ENCODE measurements at regions not wholly inside any gene's neighbourhood (a gene's known extent, or its start where the extent isn't known, plus 50 kb on each side); places are given as distances from the start of the nearest gene placed in this dataset.

- DNase-seq: no peak
- H3K4me1 ChIP-seq (ENCODE audit: control extremely low read depth in 1 of 4, control insufficient read depth in 4 of 4, insufficient read depth in 4 of 4, low read length in 3 of 4): no peaks in the 10 kb centered on the region
- no peaks in the 10 kb centered on the region for H3K27me3 ChIP-seq (replicated peaks in 2 of 5; ENCODE audit: control insufficient read depth in 4 of 5, insufficient read depth in 5 of 5, low read length in 4 of 5)
- POLR2A ChIA-PET: no interaction called here
- H3K4me3 ChIP-seq (ENCODE audit: control insufficient read depth in 1 of 7, extremely low read depth in 1 of 7, insufficient read depth in 4 of 7, low read depth in 2 of 7, low read length in 6 of 7): no peak overlapping the region
- no peak overlapping the region for H3K27ac ChIP-seq (ENCODE audit: insufficient read depth in 1 of 2, low read depth in 1 of 2, low read length in 2 of 2, poor library complexity in 1 of 2, severe bottlenecking in 2 of 2)
- CTCF ChIA-PET: no interaction called here
- WGBS (ENCODE audit: insufficient coverage): no CpG with 5 or more reads among the region's 1 CpG
- H3K9me3 ChIP-seq (ENCODE audit: control extremely low read depth in 1 of 5, control insufficient read depth in 4 of 5, insufficient read depth in 2 of 5, low read depth in 1 of 5, low read length in 4 of 5): no peaks in the 10 kb centered on the region
- H3K36me3 ChIP-seq (ENCODE audit: control insufficient read depth in 4 of 4, insufficient read depth in 4 of 4, low read length in 3 of 4): no peaks in the 10 kb centered on the region
These were observed 366.3 kb downstream of the TBX15 start for GRCh38 chr1:118621839-118622238.

DNA sequence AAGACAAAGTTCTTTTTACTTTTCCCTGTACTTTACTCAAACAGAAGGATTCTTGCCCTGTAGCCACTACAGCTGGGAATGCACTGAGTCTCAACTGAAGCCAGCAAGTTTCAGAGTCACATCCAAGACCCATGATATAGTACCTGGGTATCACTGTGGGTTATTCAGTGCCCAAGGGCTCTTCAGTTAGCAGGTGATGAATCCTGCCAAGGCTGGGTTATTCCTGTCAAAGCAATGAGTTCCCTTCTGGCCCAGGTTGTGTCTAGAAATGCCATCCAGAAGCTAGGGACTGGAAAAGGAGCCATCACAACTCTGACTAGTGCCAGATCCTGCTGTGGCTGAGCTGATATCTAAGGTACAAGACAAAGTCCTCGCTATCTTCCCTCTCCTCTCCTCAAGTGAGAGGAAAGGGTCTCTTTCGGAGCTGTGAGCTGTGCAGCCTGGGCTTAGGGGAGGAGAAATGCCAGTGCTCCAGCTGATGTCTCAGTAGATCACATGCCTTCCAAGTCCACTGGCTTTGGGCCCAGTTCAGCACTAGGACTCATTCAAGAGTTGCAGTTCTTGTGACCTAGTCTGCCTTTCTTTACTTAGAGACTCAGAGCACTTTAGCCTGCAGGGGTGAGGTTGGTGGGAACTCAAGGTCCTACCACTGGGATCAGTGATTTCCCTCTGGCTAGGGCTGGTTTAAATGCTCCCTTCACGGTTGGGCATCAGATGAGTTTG lies 369.4 kb downstream of the TBX15 start:
- no peaks in the 10 kb centered on the region for H3K27me3 ChIP-seq (replicated peaks in 2 of 5; ENCODE audit: control insufficient read depth in 4 of 5, insufficient read depth in 5 of 5, low read length in 4 of 5)
- H3K4me1 ChIP-seq (ENCODE audit: control extremely low read depth in 1 of 4, control insufficient read depth in 4 of 4, insufficient read depth in 4 of 4, low read length in 3 of 4): no peaks in the 10 kb centered on the region
- no peak overlapping the region for H3K27ac ChIP-seq (ENCODE audit: insufficient read depth in 1 of 2, low read depth in 1 of 2, low read length in 2 of 2, poor library complexity in 1 of 2, severe bottlenecking in 2 of 2)
- CTCF ChIA-PET: no interaction called here
- peaks cover 0 to under 1% (median 0%) of the 10 kb centered on the region in 5 experiments for H3K9me3 ChIP-seq (ENCODE audit: control extremely low read depth in 1 of 5, control insufficient read depth in 4 of 5, insufficient read depth in 2 of 5, low read depth in 1 of 5, low read length in 4 of 5)
- POLR2A ChIA-PET: no interaction called here
- H3K36me3 ChIP-seq (ENCODE audit: control insufficient read depth in 4 of 4, insufficient read depth in 4 of 4, low read length in 3 of 4): no peaks in the 10 kb centered on the region
- 79% methylated on average over 2 of the region's 3 CpGs for WGBS (ENCODE audit: insufficient coverage)
- H3K4me3 ChIP-seq (ENCODE audit: control insufficient read depth in 1 of 7, extremely low read depth in 1 of 7, insufficient read depth in 4 of 7, low read depth in 2 of 7, low read length in 6 of 7): no peak overlapping the region
- no peak for DNase-seq

GRCh38 chr1:118617916-118618315 lies 370.2 kb downstream of the TBX15 start:
- H3K9me3 ChIP-seq (ENCODE audit: control extremely low read depth in 1 of 5, control insufficient read depth in 4 of 5, insufficient read depth in 2 of 5, low read depth in 1 of 5, low read length in 4 of 5): peaks cover 0 to 4% (median 0%) of the 10 kb centered on the region in 5 experiments
- no peak for DNase-seq
- H3K4me3 ChIP-seq (ENCODE audit: control insufficient read depth in 1 of 7, extremely low read depth in 1 of 7, insufficient read depth in 4 of 7, low read depth in 2 of 7, low read length in 6 of 7): no peak overlapping the region
- H3K36me3 ChIP-seq (ENCODE audit: control insufficient read depth in 4 of 4, insufficient read depth in 4 of 4, low read length in 3 of 4): no peaks in the 10 kb centered on the region
- no peaks in the 10 kb centered on the region for H3K4me1 ChIP-seq (ENCODE audit: control extremely low read depth in 1 of 4, control insufficient read depth in 4 of 4, insufficient read depth in 4 of 4, low read length in 3 of 4)
- WGBS (ENCODE audit: insufficient coverage): 0% methylated on average over 1 of the region's 1 CpG
- no peak overlapping the region for H3K27ac ChIP-seq (ENCODE audit: insufficient read depth in 1 of 2, low read depth in 1 of 2, low read length in 2 of 2, poor library complexity in 1 of 2, severe bottlenecking in 2 of 2)
- CTCF ChIA-PET: no interaction called here
- no peaks in the 10 kb centered on the region for H3K27me3 ChIP-seq (replicated peaks in 2 of 5; ENCODE audit: control insufficient read depth in 4 of 5, insufficient read depth in 5 of 5, low read length in 4 of 5)
- POLR2A ChIA-PET: no interaction called here

DNA sequence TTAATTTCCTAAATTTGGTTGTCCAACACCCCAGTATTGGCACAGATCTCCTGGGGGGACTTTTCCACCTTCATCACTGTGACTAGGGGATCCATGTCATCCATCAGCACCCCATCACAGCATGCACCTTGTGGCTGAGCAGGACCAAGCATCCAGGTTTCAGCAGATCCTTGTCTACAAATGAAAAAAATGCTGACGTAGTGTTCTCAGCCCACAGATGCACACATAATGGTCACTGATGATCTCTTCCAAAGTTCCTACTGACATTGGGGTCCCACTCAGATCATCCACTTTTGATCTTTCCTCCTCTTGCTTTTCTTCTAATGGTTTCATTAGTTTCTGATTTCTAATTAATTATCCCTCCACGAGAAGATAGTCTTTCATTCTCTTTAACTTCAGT lies 373.1 kb downstream of the TBX15 start:
- Histone ChIP-seq H3K9me3 (ENCODE audit: control extremely low read depth in 1 of 5, control insufficient read depth in 4 of 5, insufficient read depth in 2 of 5, low read depth in 1 of 5, low read length in 4 of 5) (peaks cover 0 to 5% (median 2%) of the 10 kb centered on the region in 5 experiments), H3K27me3 (replicated peaks in 2 of 5; ENCODE audit: control insufficient read depth in 4 of 5, insufficient read depth in 5 of 5, low read length in 4 of 5) (no peaks in the 10 kb centered on the region), H3K27ac (ENCODE audit: insufficient read depth in 1 of 2, low read depth in 1 of 2, low read length in 2 of 2, poor library complexity in 1 of 2, severe bottlenecking in 2 of 2) (no peak overlapping the region), H3K4me1 (ENCODE audit: control extremely low read depth in 1 of 4, control insufficient read depth in 4 of 4, insufficient read depth in 4 of 4, low read length in 3 of 4) (no peaks in the 10 kb centered on the region), H3K4me3 (ENCODE audit: control insufficient read depth in 1 of 7, extremely low read depth in 1 of 7, insufficient read depth in 4 of 7, low read depth in 2 of 7, low read length in 6 of 7) (no peak overlapping the region), H3K36me3 (ENCODE audit: control insufficient read depth in 4 of 4, insufficient read depth in 4 of 4, low read length in 3 of 4) (no peaks in the 10 kb centered on the region)
- no peak for DNase-seq
- ChIA-PET POLR2A (no interaction called here), CTCF (no interaction called here)
- WGBS (ENCODE audit: insufficient coverage): 100% methylated on average over 1 of the region's 2 CpGs

DNA sequence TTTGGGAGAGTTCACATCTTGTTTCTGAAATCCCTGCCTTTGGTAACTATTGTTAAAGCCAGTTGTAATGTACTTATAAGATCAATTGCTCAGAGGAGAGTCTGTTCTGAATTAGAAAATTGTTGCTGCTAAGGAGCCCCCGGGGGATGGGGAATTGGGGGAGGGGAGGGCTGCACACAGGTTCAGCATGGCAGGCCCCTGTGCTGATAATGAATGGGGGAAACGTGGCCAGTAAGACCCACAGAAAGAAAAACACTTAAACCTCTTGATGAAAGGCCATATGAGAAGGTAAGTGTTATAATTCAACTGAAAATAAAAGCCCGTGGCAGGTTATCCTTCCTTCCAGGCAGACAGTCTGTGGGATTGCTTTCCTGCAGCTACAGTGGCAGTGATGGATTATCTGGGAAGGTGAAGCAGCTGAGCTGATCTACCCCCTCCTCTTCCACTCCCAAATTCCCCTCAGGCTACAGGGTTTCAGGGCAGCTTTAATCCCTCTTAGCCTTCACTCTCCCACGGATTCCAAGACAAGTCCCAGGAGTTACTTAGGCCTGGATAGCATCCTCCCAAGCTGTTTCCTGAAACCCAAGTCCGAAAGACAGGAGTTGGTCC lies 398.8 kb downstream of the TBX15 start:
- H3K4me1 ChIP-seq (ENCODE audit: control extremely low read depth in 1 of 4, control insufficient read depth in 4 of 4, insufficient read depth in 4 of 4, low read length in 3 of 4): no peaks in the 10 kb centered on the region
- no peak overlapping the region for H3K4me3 ChIP-seq (ENCODE audit: control insufficient read depth in 1 of 7, extremely low read depth in 1 of 7, insufficient read depth in 4 of 7, low read depth in 2 of 7, low read length in 6 of 7)

DNA sequence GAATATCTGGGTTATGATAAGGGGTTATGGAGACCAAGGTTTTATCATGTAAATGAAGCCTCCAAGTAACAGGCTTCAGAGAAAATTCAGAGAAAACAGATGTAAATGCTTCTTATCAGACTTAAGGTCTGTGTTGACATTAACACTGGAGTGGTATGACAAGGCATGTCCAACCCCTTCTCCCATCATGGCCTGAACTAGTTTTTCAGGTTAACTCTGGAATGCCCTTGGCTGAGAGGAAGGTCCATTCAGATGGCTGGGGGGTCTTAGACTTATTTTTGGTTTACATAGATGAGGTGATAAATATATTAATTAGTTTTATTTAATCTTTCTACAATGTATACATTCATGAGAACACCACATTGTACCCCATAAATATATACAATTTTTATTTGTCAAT lies 399.6 kb downstream of the TBX15 start:
- no peak overlapping the region for H3K4me3 ChIP-seq (ENCODE audit: control insufficient read depth in 1 of 7, extremely low read depth in 1 of 7, insufficient read depth in 4 of 7, low read depth in 2 of 7, low read length in 6 of 7)
- ChIA-PET CTCF (no interaction called here), POLR2A (no interaction called here)
- no peaks in the 10 kb centered on the region for H3K9me3 ChIP-seq (ENCODE audit: control extremely low read depth in 1 of 5, control insufficient read depth in 4 of 5, insufficient read depth in 2 of 5, low read depth in 1 of 5, low read length in 4 of 5)
- H3K27me3 ChIP-seq (replicated peaks in 2 of 5; ENCODE audit: control insufficient read depth in 4 of 5, insufficient read depth in 5 of 5, low read length in 4 of 5): no peaks in the 10 kb centered on the region
- H3K4me1 ChIP-seq (ENCODE audit: control extremely low read depth in 1 of 4, control insufficient read depth in 4 of 4, insufficient read depth in 4 of 4, low read length in 3 of 4): no peaks in the 10 kb centered on the region
- no peak overlapping the region for H3K27ac ChIP-seq (ENCODE audit: insufficient read depth in 1 of 2, low read depth in 1 of 2, low read length in 2 of 2, poor library complexity in 1 of 2, severe bottlenecking in 2 of 2)
- no peak for DNase-seq
- H3K36me3 ChIP-seq (ENCODE audit: control insufficient read depth in 4 of 4, insufficient read depth in 4 of 4, low read length in 3 of 4): no peaks in the 10 kb centered on the region

More for the DNA sequence above, 398.8 kb downstream of the TBX15 start:
- Histone ChIP-seq H3K27ac (ENCODE audit: insufficient read depth in 1 of 2, low read depth in 1 of 2, low read length in 2 of 2, poor library complexity in 1 of 2, severe bottlenecking in 2 of 2) (no peak overlapping the region), H3K27me3 (replicated peaks in 2 of 5; ENCODE audit: control insufficient read depth in 4 of 5, insufficient read depth in 5 of 5, low read length in 4 of 5) (no peaks in the 10 kb centered on the region), H3K9me3 (ENCODE audit: control extremely low read depth in 1 of 5, control insufficient read depth in 4 of 5, insufficient read depth in 2 of 5, low read depth in 1 of 5, low read length in 4 of 5) (no peaks in the 10 kb centered on the region), H3K36me3 (ENCODE audit: control insufficient read depth in 4 of 4, insufficient read depth in 4 of 4, low read length in 3 of 4) (no peaks in the 10 kb centered on the region)
- CTCF ChIA-PET: no interaction called here
- 54% methylated on average over 4 of the region's 5 CpGs for whole genome bisulfite sequencing (ENCODE audit: insufficient coverage)
- POLR2A ChIA-PET: no interaction called here
- DNase-seq: no peak

GRCh38 chr1:118578276-118578675 lies 393.2 kb upstream of the SPAG17 start:
- H3K36me3 ChIP-seq (ENCODE audit: control insufficient read depth in 4 of 4, insufficient read depth in 4 of 4, low read length in 3 of 4): no peaks in the 10 kb centered on the region
- no peaks in the 10 kb centered on the region for H3K27me3 ChIP-seq (replicated peaks in 2 of 5; ENCODE audit: control insufficient read depth in 4 of 5, insufficient read depth in 5 of 5, low read length in 4 of 5)
- no peak overlapping the region for H3K4me3 ChIP-seq (ENCODE audit: control insufficient read depth in 1 of 7, extremely low read depth in 1 of 7, insufficient read depth in 4 of 7, low read depth in 2 of 7, low read length in 6 of 7)
- H3K9me3 ChIP-seq (ENCODE audit: control extremely low read depth in 1 of 5, control insufficient read depth in 4 of 5, insufficient read depth in 2 of 5, low read depth in 1 of 5, low read length in 4 of 5): peaks cover 0 to 6% (median 2%) of the 10 kb centered on the region in 5 experiments
- CTCF ChIA-PET: interaction anchor here (1.5 kb wide), 1 partner anchor 13 kb away, joined by 3 read pairs; no protein-coding TSS in a partner anchor
- no peaks in the 10 kb centered on the region for H3K4me1 ChIP-seq (ENCODE audit: control extremely low read depth in 1 of 4, control insufficient read depth in 4 of 4, insufficient read depth in 4 of 4, low read length in 3 of 4)
- DNase-seq: no peak
- POLR2A ChIA-PET: no interaction called here
- H3K27ac ChIP-seq (ENCODE audit: insufficient read depth in 1 of 2, low read depth in 1 of 2, low read length in 2 of 2, poor library complexity in 1 of 2, severe bottlenecking in 2 of 2): no peak overlapping the region

All from common myeloid progenitor, CD34-positive (primary cell).